ENCODE measurements at regions not wholly inside any gene's neighbourhood (a gene's known extent, or its start where the extent isn't known, plus 50 kb on each side); places are given as distances from the start of the nearest gene placed in this dataset.

GRCh38 chr6:135774006-135774405, 77.5 kb upstream of the PDE7B start:
- Histone ChIP-seq H3K9me2 (ENCODE audit: insufficient read depth) (no peaks in the 10 kb centered on the region), H3K4me3 (replicated peaks in 1 of 2; ENCODE audit: low read depth in 1 of 2, low read length in 2 of 2) (no peak overlapping the region), H3K27me3 (ENCODE audit: insufficient read depth, low read length) (no peaks in the 10 kb centered on the region), H3K9me3 (ENCODE audit: control insufficient read depth in 1 of 2, insufficient read depth in 1 of 2, low read depth in 1 of 2, low read length in 2 of 2) (no peaks in the 10 kb centered on the region), H3K79me2 (ENCODE audit: insufficient read depth, low read length) (no peaks in the 10 kb centered on the region), H3K4me2 (ENCODE audit: low read length) (no peak overlapping the region), H2AFZ (ENCODE audit: low read depth, low read length, poor library complexity, severe bottlenecking) (no peak overlapping the region), H4K20me1 (ENCODE audit: insufficient read depth) (no peaks in the 10 kb centered on the region), H3K9ac (ENCODE audit: low read length) (no peak overlapping the region), H3K4me1 (ENCODE audit: control insufficient read depth in 1 of 2, insufficient read depth in 2 of 2, low read length in 2 of 2) (no peaks in the 10 kb centered on the region), H3K36me3 (ENCODE audit: control insufficient read depth in 1 of 2, insufficient read depth in 2 of 2, low read length in 2 of 2) (no peaks in the 10 kb centered on the region), H3K27ac (ENCODE audit: low read depth, low read length) (no peak overlapping the region)
- no peak for DNase-seq (ENCODE audit: low read depth, low spot score)
- CTCF ChIA-PET = no interaction called here
- no peak for TF ChIP-seq CTCF (IDR thresholded peaks at IDR 0.05 in 2 of 3, conservative IDR thresholded peaks at IDR 0.05 in 1 of 3; ENCODE audit: borderline replicate concordance in 1 of 3, insufficient read depth in 1 of 3, low read depth in 2 of 3, low read length in 2 of 3)
- no peak for TF ChIP-seq YY1 (IDR thresholded peaks at IDR 0.05; ENCODE audit: extremely low read depth, insufficient replicate concordance, low read depth, low read length)
- TF ChIP-seq FOSL1 (IDR thresholded peaks at IDR 0.05; ENCODE audit: low read depth) = no peak
- no peak for TF ChIP-seq SP1 (IDR thresholded peaks at IDR 0.05; ENCODE audit: low read depth)
- no peak for TF ChIP-seq ATF3 (IDR thresholded peaks at IDR 0.05)
- TF ChIP-seq ZFX (IDR thresholded peaks at IDR 0.05) = no peak
- no peak for TF ChIP-seq ZBTB33 (IDR thresholded peaks at IDR 0.05; ENCODE audit: extremely low read depth, insufficient replicate concordance, low read length)
- TF ChIP-seq REST (IDR thresholded peaks at IDR 0.05; ENCODE audit: low read depth) = no peak
- TF ChIP-seq ZNF274 (IDR thresholded peaks at IDR 0.05; ENCODE audit: low read depth, low read length) = no peak
- no peak for TF ChIP-seq RAD21 (IDR thresholded peaks at IDR 0.05; ENCODE audit: low read depth)
- no peak for TF ChIP-seq SRF (IDR thresholded peaks at IDR 0.05; ENCODE audit: low read depth)
- no peak for TF ChIP-seq EZH2phosphoT487 (IDR thresholded peaks at IDR 0.05; ENCODE audit: borderline replicate concordance)
- no peak for TF ChIP-seq JUND (IDR thresholded peaks at IDR 0.05)
- TF ChIP-seq SIN3A (IDR thresholded peaks at IDR 0.05; ENCODE audit: low read depth) = no peak
- intact Hi-C loops (cut with micrococcal nuclease) = no loop called here
- POLR2A ChIA-PET = no interaction called here
- no TSS peak for BruUV-seq (replicated peaks)
- RAD21 ChIA-PET (ENCODE audit: low non-redundant PET in 1 of 2, low total read pairs in 2 of 2, uncharacterized antibody in 2 of 2, unreplicated experiment in 2 of 2) = no interaction called here
- ATAC-seq = no peak
